ENCODE measurements at regions not wholly inside any gene's neighbourhood (a gene's known extent, or its start where the extent isn't known, plus 50 kb on each side); places are given as distances from the start of the nearest gene placed in this dataset.

GRCh38 chrX:83345298-83345697 lies 162.8 kb upstream of the POU3F4 start:
- no peak overlapping the region for H3K4me3 ChIP-seq (ENCODE audit: extremely low read depth in 1 of 4, insufficient read depth in 2 of 4, low read depth in 3 of 4, low read length in 4 of 4)
- H3K4me2 ChIP-seq (ENCODE audit: insufficient read depth in 1 of 2, low read depth in 2 of 2, low read length in 2 of 2): no peak overlapping the region
- H3K79me1 ChIP-seq (ENCODE audit: low read depth, low read length): no peaks in the 10 kb centered on the region
- no peak overlapping the region for H3K9ac ChIP-seq (replicated peaks in 1 of 4; ENCODE audit: extremely low read depth in 1 of 4, low read depth in 3 of 4, low read length in 3 of 4)
- no peak overlapping the region for H3K23ac ChIP-seq (ENCODE audit: insufficient read length)
- H2BK5ac ChIP-seq (ENCODE audit: low read depth, low read length): no peak overlapping the region
- H3K56ac ChIP-seq (replicated peaks; ENCODE audit: insufficient read length, low read depth, low read length): no peak overlapping the region
- H4K91ac ChIP-seq (replicated peaks; ENCODE audit: insufficient read length, low read length): no peak overlapping the region
- no peak overlapping the region for H2BK20ac ChIP-seq (ENCODE audit: low read length)
- no peak overlapping the region for H4K5ac ChIP-seq (ENCODE audit: insufficient read length, low read depth, low read length)
- no peaks in the 10 kb centered on the region for H3K23me2 ChIP-seq (ENCODE audit: low read depth, low read length)
- DNase-seq (ENCODE audit: low read depth in 1 of 2, low spot score in 2 of 2): no peak
- no peaks in the 10 kb centered on the region for H3K4me1 ChIP-seq (replicated peaks in 1 of 4; ENCODE audit: control insufficient read depth in 3 of 4, insufficient read depth in 4 of 4, low read length in 3 of 4)
- no peak for FAIRE-seq
- CTCF ChIA-PET (ENCODE audit: partially characterized antibody): no interaction called here
- POLR2A ChIA-PET (ENCODE audit: partially characterized antibody): no interaction called here
- no peaks in the 10 kb centered on the region for H4K20me1 ChIP-seq (replicated peaks in 1 of 2; ENCODE audit: control insufficient read depth in 1 of 2, insufficient read depth in 2 of 2, low read length in 2 of 2)
- H3K27me3 ChIP-seq (replicated peaks in 1 of 4; ENCODE audit: control insufficient read depth in 3 of 4, extremely low read depth in 1 of 4, insufficient read depth in 3 of 4, low read length in 3 of 4): no peaks in the 10 kb centered on the region
- 90% methylated on average over 1 of the region's 3 CpGs; no CpG with 5 or more reads in 1 of the 2 experiments for WGBS, 2 experiments (ENCODE audit: extremely low coverage in 1 of 2, insufficient coverage in 1 of 2, insufficient read length in 1 of 2, insufficient replicate concordance in 2 of 2, low coverage in 1 of 2, low lambda C conversion rate in 2 of 2, missing lambda C conversion rate in 1 of 2)
- no peak overlapping the region for H3K18ac ChIP-seq (ENCODE audit: extremely low read depth, low read length)
- no peak for TF ChIP-seq GTF2F1 (IDR thresholded peaks at IDR 0.05; ENCODE audit: borderline replicate concordance, low read depth, low read length)
- no peak for TF ChIP-seq SRF (IDR thresholded peaks at IDR 0.05; ENCODE audit: low read depth, low read length)
- TF ChIP-seq CHD1 (IDR thresholded peaks at IDR 0.05; ENCODE audit: low read depth, low read length): no peak
- no peak overlapping the region for H2AK5ac ChIP-seq (ENCODE audit: low read depth, low read length)
- no peak overlapping the region for H3K27ac ChIP-seq (ENCODE audit: low read depth, low read length)
- no peak overlapping the region for H2AFZ ChIP-seq (ENCODE audit: low read length)
- no peak overlapping the region for H2BK15ac ChIP-seq (ENCODE audit: low read length)
- H3K79me2 ChIP-seq (ENCODE audit: control insufficient read depth in 1 of 2, insufficient read depth in 2 of 2, low read length in 2 of 2): no peaks in the 10 kb centered on the region
- H3K36me3 ChIP-seq (ENCODE audit: control insufficient read depth in 2 of 4, insufficient read depth in 4 of 4, low read length in 3 of 4): no peaks in the 10 kb centered on the region
- no peaks in the 10 kb centered on the region for H3K9me3 ChIP-seq (ENCODE audit: insufficient read depth in 2 of 2, low read depth in 1 of 2, low read length in 1 of 2)
- H2BK120ac ChIP-seq (replicated peaks; ENCODE audit: low read depth, low read length): no peak overlapping the region
- H2BK12ac ChIP-seq (ENCODE audit: low read depth, low read length): no peak overlapping the region
- no peak overlapping the region for H4K8ac ChIP-seq (ENCODE audit: extremely low read depth, insufficient read depth, low read length)
- H3K14ac ChIP-seq (ENCODE audit: insufficient read length): no peak overlapping the region
- H3K4ac ChIP-seq (replicated peaks; ENCODE audit: insufficient read length, low read depth, low read length): no peak overlapping the region

Data from H1 (cell line).